ENCODE measurements at regions not wholly inside any gene's neighbourhood (a gene's known extent, or its start where the extent isn't known, plus 50 kb on each side); places are given as distances from the start of the nearest gene placed in this dataset.
A peak's percentile ranks its signal among the peaks of the same experiment; 100 is the strongest.

GRCh38 chr9:91113016-91113415 is 248.7 kb downstream of the AUH start:
- H3K9me3 Mint-ChIP-seq: peaks cover 0 to 13% (median 4%) of the 10 kb centered on the region in 7 donors
- DNase-seq: no peak
- H3K27ac Mint-ChIP-seq: peak overlapping the region in 1 of 3 donors; percentile 40

GRCh38 chr9:91114450-91114849 is 247.3 kb downstream of the AUH start:
- DNase-seq (no peak), ATAC-seq (ENCODE audit: low read depth in 2 of 2) (no peak)
- Histone ChIP-seq H3K4me1 (ENCODE audit: control insufficient read depth, insufficient read depth, low read length, poor library complexity, severe bottlenecking) (no peaks in the 10 kb centered on the region), H3K4me3 (ENCODE audit: low read depth, low read length) (no peak overlapping the region), H3K9me3 (ENCODE audit: control insufficient read depth in 2 of 2, low read length in 2 of 2) (peaks cover 0 to 4% of the 10 kb centered on the region in 2 experiments), H3K36me3 (ENCODE audit: control insufficient read depth, insufficient read depth, low read length) (no peaks in the 10 kb centered on the region), H3K27ac (ENCODE audit: insufficient read depth, low read length, poor library complexity, severe bottlenecking) (no peak overlapping the region), H3K27me3 (ENCODE audit: control insufficient read depth, insufficient read depth, low read length) (peaks cover 15% of the 10 kb centered on the region)
- Mint-ChIP-seq H3K4me1 (peaks cover 0 to 2% (median 0%) of the 10 kb centered on the region in 4 donors), H3K9me3 (peaks cover 0 to 13% (median 4%) of the 10 kb centered on the region in 7 donors), H3K27me3 (peaks cover 42% of the 10 kb centered on the region), H3K4me3 (no peak overlapping the region), H3K36me3 (peaks cover 3% of the 10 kb centered on the region), H3K27ac (no peak overlapping the region)

More at GRCh38 chr9:91113016-91113415, 248.7 kb downstream of the AUH start:
- Mint-ChIP-seq H3K4me3 (no peak overlapping the region), H3K4me1 (peaks cover 0 to 2% (median 0%) of the 10 kb centered on the region in 4 donors), H3K36me3 (peaks cover 3% of the 10 kb centered on the region), H3K27me3 (peaks cover 48% of the 10 kb centered on the region)
- no peak overlapping the region for H3K4me3 ChIP-seq (ENCODE audit: low read depth, low read length)
- ATAC-seq (ENCODE audit: low read depth in 2 of 2): no peak
- no peaks in the 10 kb centered on the region for H3K36me3 ChIP-seq (ENCODE audit: control insufficient read depth, insufficient read depth, low read length)
- H3K27ac ChIP-seq (ENCODE audit: insufficient read depth, low read length, poor library complexity, severe bottlenecking): no peak overlapping the region
- no peaks in the 10 kb centered on the region for H3K4me1 ChIP-seq (ENCODE audit: control insufficient read depth, insufficient read depth, low read length, poor library complexity, severe bottlenecking)
- H3K27me3 ChIP-seq (ENCODE audit: control insufficient read depth, insufficient read depth, low read length): peaks cover 12% of the 10 kb centered on the region
- H3K9me3 ChIP-seq (ENCODE audit: control insufficient read depth in 2 of 2, low read length in 2 of 2): peaks cover 0 to 4% of the 10 kb centered on the region in 2 experiments

- Histone ChIP-seq H3K4me1 (ENCODE audit: control insufficient read depth, insufficient read depth, low read length, poor library complexity, severe bottlenecking) (no peaks in the 10 kb centered on the region), H3K27me3 (ENCODE audit: control insufficient read depth, insufficient read depth, low read length) (peaks cover 20% of the 10 kb centered on the region), H3K36me3 (ENCODE audit: control insufficient read depth, insufficient read depth, low read length) (no peaks in the 10 kb centered on the region), H3K4me3 (ENCODE audit: low read depth, low read length) (no peak overlapping the region), H3K27ac (ENCODE audit: insufficient read depth, low read length, poor library complexity, severe bottlenecking) (no peak overlapping the region), H3K9me3 (ENCODE audit: control insufficient read depth in 2 of 2, low read length in 2 of 2) (no peaks in the 10 kb centered on the region)
- H3K4me1 Mint-ChIP-seq: peaks cover 0 to 2% (median 0%) of the 10 kb centered on the region in 4 donors
- H3K4me3 Mint-ChIP-seq: no peak overlapping the region
- peaks cover 0 to under 1% (median 0%) of the 10 kb centered on the region in 7 donors for H3K9me3 Mint-ChIP-seq
- ATAC-seq (ENCODE audit: low read depth in 2 of 2) (no peak), DNase-seq (no peak)
- H3K36me3 Mint-ChIP-seq: peaks cover 3% of the 10 kb centered on the region
- H3K27me3 Mint-ChIP-seq: peaks cover 43% of the 10 kb centered on the region
- H3K27ac Mint-ChIP-seq: no peak overlapping the region
These were observed 245.5 kb downstream of the AUH start for GRCh38 chr9:91116211-91116610.

GRCh38 chr9:91116711-91117110 is 245.0 kb downstream of the AUH start:
- Mint-ChIP-seq H3K36me3 (peaks cover 3% of the 10 kb centered on the region), H3K9me3 (no peaks in the 10 kb centered on the region), H3K27ac (no peak overlapping the region), H3K27me3 (peaks cover 40% of the 10 kb centered on the region), H3K4me3 (no peak overlapping the region), H3K4me1 (peaks cover 0 to 2% (median 0%) of the 10 kb centered on the region in 4 donors)
- no peak for DNase-seq
- Histone ChIP-seq H3K4me1 (ENCODE audit: control insufficient read depth, insufficient read depth, low read length, poor library complexity, severe bottlenecking) (no peaks in the 10 kb centered on the region), H3K36me3 (ENCODE audit: control insufficient read depth, insufficient read depth, low read length) (no peaks in the 10 kb centered on the region), H3K27ac (ENCODE audit: insufficient read depth, low read length, poor library complexity, severe bottlenecking) (no peak overlapping the region), H3K27me3 (ENCODE audit: control insufficient read depth, insufficient read depth, low read length) (peaks cover 20% of the 10 kb centered on the region), H3K9me3 (ENCODE audit: control insufficient read depth in 2 of 2, low read length in 2 of 2) (no peaks in the 10 kb centered on the region), H3K4me3 (ENCODE audit: low read depth, low read length) (no peak overlapping the region)
- no peak for ATAC-seq (ENCODE audit: low read depth in 2 of 2)

GRCh38 chr9:91117474-91117891 is 244.2 kb downstream of the AUH start:
- Mint-ChIP-seq H3K27ac (no peak overlapping the region), H3K4me1 (peaks cover 0 to 2% (median 0%) of the 10 kb centered on the region in 4 donors), H3K9me3 (no peaks in the 10 kb centered on the region), H3K4me3 (peak overlapping the region in 1 of 4 donors; percentile 9), H3K36me3 (peaks cover 3% of the 10 kb centered on the region), H3K27me3 (peaks cover 40% of the 10 kb centered on the region)
- H3K27me3 ChIP-seq (ENCODE audit: control insufficient read depth, insufficient read depth, low read length): peaks cover 20% of the 10 kb centered on the region
- no peak overlapping the region for H3K27ac ChIP-seq (ENCODE audit: insufficient read depth, low read length, poor library complexity, severe bottlenecking)
- H3K4me3 ChIP-seq (ENCODE audit: low read depth, low read length): no peak overlapping the region
- no peaks in the 10 kb centered on the region for H3K36me3 ChIP-seq (ENCODE audit: control insufficient read depth, insufficient read depth, low read length)
- ATAC-seq (ENCODE audit: low read depth in 2 of 2) (no peak), DNase-seq (no peak)
- no peaks in the 10 kb centered on the region for H3K9me3 ChIP-seq (ENCODE audit: control insufficient read depth in 2 of 2, low read length in 2 of 2)
- H3K4me1 ChIP-seq (ENCODE audit: control insufficient read depth, insufficient read depth, low read length, poor library complexity, severe bottlenecking): no peaks in the 10 kb centered on the region

- Histone ChIP-seq H3K4me3 (ENCODE audit: low read depth, low read length) (no peak overlapping the region), H3K27ac (ENCODE audit: insufficient read depth, low read length, poor library complexity, severe bottlenecking) (no peak overlapping the region), H3K9me3 (ENCODE audit: control insufficient read depth in 2 of 2, low read length in 2 of 2) (no peaks in the 10 kb centered on the region), H3K4me1 (ENCODE audit: control insufficient read depth, insufficient read depth, low read length, poor library complexity, severe bottlenecking) (no peaks in the 10 kb centered on the region), H3K27me3 (ENCODE audit: control insufficient read depth, insufficient read depth, low read length) (peaks cover 20% of the 10 kb centered on the region), H3K36me3 (ENCODE audit: control insufficient read depth, insufficient read depth, low read length) (no peaks in the 10 kb centered on the region)
- H3K9me3 Mint-ChIP-seq: no peaks in the 10 kb centered on the region
- H3K27me3 Mint-ChIP-seq: peaks cover 37% of the 10 kb centered on the region
- peak overlapping the region in 1 of 4 donors; percentile 41 for H3K4me3 Mint-ChIP-seq
- H3K27ac Mint-ChIP-seq: peak overlapping the region in 1 of 3 donors; percentile 1
- H3K4me1 Mint-ChIP-seq: peaks cover 0 to 2% (median 0%) of the 10 kb centered on the region in 4 donors
- ATAC-seq (ENCODE audit: low read depth in 2 of 2): no peak
- peaks cover 3% of the 10 kb centered on the region for H3K36me3 Mint-ChIP-seq
- DNase-seq: no peak
These were observed 243.6 kb downstream of the AUH start for GRCh38 chr9:91117959-91118703.

GRCh38 chr9:91118704-91119025 is 243.1 kb downstream of the AUH start:
- Mint-ChIP-seq H3K4me1 (peaks cover 0 to 2% (median 0%) of the 10 kb centered on the region in 4 donors), H3K9me3 (no peaks in the 10 kb centered on the region), H3K4me3 (no peak overlapping the region), H3K27ac (no peak overlapping the region), H3K36me3 (peaks cover 3% of the 10 kb centered on the region), H3K27me3 (peaks cover 32% of the 10 kb centered on the region)
- no peaks in the 10 kb centered on the region for H3K36me3 ChIP-seq (ENCODE audit: control insufficient read depth, insufficient read depth, low read length)
- no peaks in the 10 kb centered on the region for H3K9me3 ChIP-seq (ENCODE audit: control insufficient read depth in 2 of 2, low read length in 2 of 2)
- no peak overlapping the region for H3K4me3 ChIP-seq (ENCODE audit: low read depth, low read length)
- DNase-seq (no peak), ATAC-seq (ENCODE audit: low read depth in 2 of 2) (no peak)
- H3K4me1 ChIP-seq (ENCODE audit: control insufficient read depth, insufficient read depth, low read length, poor library complexity, severe bottlenecking): no peaks in the 10 kb centered on the region
- peaks cover 20% of the 10 kb centered on the region for H3K27me3 ChIP-seq (ENCODE audit: control insufficient read depth, insufficient read depth, low read length)
- H3K27ac ChIP-seq (ENCODE audit: insufficient read depth, low read length, poor library complexity, severe bottlenecking): no peak overlapping the region

- peak overlapping the region in 1 of 3 donors; percentile 59 for H3K27ac Mint-ChIP-seq
- no peaks in the 10 kb centered on the region for H3K9me3 Mint-ChIP-seq
These were observed 242.6 kb downstream of the AUH start for GRCh38 chr9:91119142-91119541.

More at GRCh38 chr9:91119142-91119541, 242.6 kb downstream of the AUH start:
- Mint-ChIP-seq H3K27me3 (peaks cover 32% of the 10 kb centered on the region), H3K4me1 (peaks cover 0 to 2% (median 0%) of the 10 kb centered on the region in 4 donors), H3K36me3 (peaks cover 3% of the 10 kb centered on the region), H3K4me3 (no peak overlapping the region)
- H3K36me3 ChIP-seq (ENCODE audit: control insufficient read depth, insufficient read depth, low read length): no peaks in the 10 kb centered on the region
- peaks cover 16% of the 10 kb centered on the region for H3K27me3 ChIP-seq (ENCODE audit: control insufficient read depth, insufficient read depth, low read length)
- H3K4me1 ChIP-seq (ENCODE audit: control insufficient read depth, insufficient read depth, low read length, poor library complexity, severe bottlenecking): no peaks in the 10 kb centered on the region
- DNase-seq (no peak), ATAC-seq (ENCODE audit: low read depth in 2 of 2) (no peak)
- H3K4me3 ChIP-seq (ENCODE audit: low read depth, low read length): no peak overlapping the region
- H3K27ac ChIP-seq (ENCODE audit: insufficient read depth, low read length, poor library complexity, severe bottlenecking): no peak overlapping the region
- H3K9me3 ChIP-seq (ENCODE audit: control insufficient read depth in 2 of 2, low read length in 2 of 2): no peaks in the 10 kb centered on the region
